Endothelial cell of umbilical vein (primary cell): ENCODE measurements at regions not wholly inside any gene's neighbourhood (a gene's known extent, or its start where the extent isn't known, plus 50 kb on each side); places are given as distances from the start of the nearest gene placed in this dataset.

Experiments
- BruUV-seq: library from RNA; stranded (reverse); fragments of 400-500 nt; replicated peaks from 2 replicates; lab custom pipeline; 2021; lab: Mats Ljungman, UMichigan
- CTCF ChIA-PET: fragments of 300-600, 350-600 bp; sonication (Branson Sonifier 250); formaldehyde crosslinking; loops from one replicate; lab custom pipeline; 2021; ENCODE audit warnings: antibody characterized with exemption, inconsistent platforms; lab: Charles Lee
- POLR2A ChIA-PET: fragments of 300-600, 350-600 bp; sonication (Branson Sonifier 250); formaldehyde crosslinking; loops from one replicate; lab custom pipeline; 2021; ENCODE audit warnings: antibody characterized with exemption, inconsistent platforms; lab: Charles Lee
- DNase-seq: peaks from one replicate; pipeline ENCODE4 v3.0.0-alpha.2; 2011; ENCODE audit warnings: low read depth, low spot score
- FAIRE-seq: peaks from 2 replicates; lab custom pipeline; 2011; peaks lifted over from hg19 to GRCh38; lab: Jason Lieb, UNC
- H2AFZ ChIP-seq: 2 replicates; pipeline ENCODE4 v1.6.0; 2012; ENCODE audit warnings: low read depth, low read length, control low read depth, inconsistent platforms
- H3K27ac ChIP-seq: 2 replicates; pipeline ENCODE4 v1.5.1; 2011; ENCODE audit warnings: low read depth, mild to moderate bottlenecking, control low read depth, low read length, moderate library complexity; ENCODE audit not compliant: insufficient read depth
- H3K27me3 ChIP-seq, 2 experiments: 2 replicates each; pipeline versions ENCODE4 v1.6.0 to v1.6.1; 2011; ENCODE audit warnings: low read length in 2 of 2, mixed read lengths in 1 of 2; ENCODE audit not compliant: control insufficient read depth in 2 of 2, insufficient read depth in 2 of 2
- H3K36me3 ChIP-seq, 2 experiments: 2 replicates in 1 of 2; 3 replicates in 1 of 2; pipeline ENCODE4 v1.5.1; 2011; ENCODE audit warnings: low read length in 2 of 2, mild to moderate bottlenecking in 1 of 2, moderate library complexity in 1 of 2; ENCODE audit not compliant: control insufficient read depth in 2 of 2, insufficient read depth in 2 of 2; ENCODE audit errors: extremely low read depth in 1 of 2
- H3K4me1 ChIP-seq: 3 replicates; pipeline ENCODE4 v1.5.1; 2011; ENCODE audit warnings: mild to moderate bottlenecking, low read length; ENCODE audit not compliant: control insufficient read depth, insufficient read depth; ENCODE audit errors: extremely low read depth
- H3K4me2 ChIP-seq: 2 replicates; pipeline ENCODE4 v1.6.1; 2011; ENCODE audit warnings: low read length, control low read depth, mixed read lengths; ENCODE audit not compliant: insufficient read depth
- H3K4me3 ChIP-seq, 3 experiments: fragments of 200-600 bp in 1 of 3; sonication (generic), shearing (Covaris generic) in 1 of 3; replicated peaks in 1 of 3; 2 replicates each; pipeline ENCODE4 v1.5.1; 2011 to 2016; ENCODE audit warnings: control low read depth in 3 of 3, low read length in 3 of 3, mild to moderate bottlenecking in 2 of 3, inconsistent platforms in 1 of 3, low read depth in 1 of 3, moderate library complexity in 1 of 3; ENCODE audit not compliant: insufficient read depth in 1 of 3
- H3K79me2 ChIP-seq: 2 replicates; pipeline ENCODE4 v1.6.0; 2012; ENCODE audit warnings: low read length, inconsistent platforms; ENCODE audit not compliant: control insufficient read depth, insufficient read depth
- H3K9ac ChIP-seq: replicated peaks from 2 replicates; pipeline ENCODE3; 2011; ENCODE audit warnings: low read length, control low read depth; ENCODE audit not compliant: insufficient read depth; ENCODE audit errors: extremely low read depth
- H3K9me1 ChIP-seq: replicated peaks from 3 replicates; pipeline ENCODE4 v1.6.0; 2011; ENCODE audit warnings: mild to moderate bottlenecking, low read length; ENCODE audit not compliant: control insufficient read depth, insufficient read depth; ENCODE audit errors: extremely low read depth
- H3K9me3 ChIP-seq: replicated peaks from 2 replicates; pipeline ENCODE4 v1.5.1; 2012; ENCODE audit warnings: low read length, inconsistent platforms; ENCODE audit not compliant: control insufficient read depth, insufficient read depth
- H4K20me1 ChIP-seq: replicated peaks from 2 replicates; pipeline ENCODE3; 2011; ENCODE audit warnings: mild to moderate bottlenecking, low read length; ENCODE audit not compliant: control insufficient read depth, insufficient read depth; ENCODE audit errors: extremely low read depth
- CTCF ChIP-seq, 2 donors: IDR thresholded peaks; 1 replicate in 1 of 2; 2 replicates in 1 of 2; pipeline ENCODE4 v1.5.1; 2011; ENCODE audit warnings: low read length in 2 of 2, mild to moderate bottlenecking in 2 of 2, moderate library complexity in 2 of 2, control low read depth in 1 of 2, inconsistent platforms in 1 of 2, low read depth in 1 of 2; ENCODE audit not compliant: insufficient read depth in 1 of 2; ENCODE audit errors: extremely low read depth in 1 of 2
- EZH2 ChIP-seq: IDR thresholded peaks from 2 replicates; pipeline ENCODE4 v1.6.1; 2012; ENCODE audit warnings: borderline replicate concordance, low read depth, mild to moderate bottlenecking, moderate library complexity, low read length, inconsistent platforms; ENCODE audit not compliant: severe bottlenecking
- FOS ChIP-seq: IDR thresholded peaks from 2 replicates; pipeline ENCODE4 v1.6.1; 2011; ENCODE audit warnings: mild to moderate bottlenecking, low read length, moderate library complexity, borderline replicate concordance; ENCODE audit not compliant: insufficient read depth
- GATA2 ChIP-seq: IDR thresholded peaks from 2 replicates; pipeline ENCODE4 v1.7.0; 2011; ENCODE audit warnings: low read depth, mild to moderate bottlenecking, moderate library complexity, mixed read lengths, low read length; ENCODE audit not compliant: insufficient read length, insufficient read depth
- JUN ChIP-seq: IDR thresholded peaks from 2 replicates; pipeline ENCODE4 v1.6.1; 2011; ENCODE audit warnings: borderline replicate concordance, low read depth; ENCODE audit not compliant: insufficient read length, insufficient read depth
- MAX ChIP-seq: IDR thresholded peaks from 2 replicates; pipeline ENCODE4 v1.6.1; 2011; ENCODE audit not compliant: insufficient read depth, insufficient read length
- MYC ChIP-seq: IDR thresholded peaks from one replicate; pipeline ENCODE4 v1.6.1; 2011; ENCODE audit warnings: mild to moderate bottlenecking, low read depth, low read length
- POLR2A ChIP-seq: IDR thresholded peaks from 2 replicates; pipeline ENCODE4 v1.6.1; 2012; ENCODE audit warnings: low read depth, mild to moderate bottlenecking, control low read depth, low read length
- POLR2AphosphoS5 ChIP-seq: IDR thresholded peaks from 2 replicates; pipeline ENCODE4 v1.6.1; 2012; ENCODE audit warnings: low read depth, mild to moderate bottlenecking, control low read depth, low read length, moderate library complexity; ENCODE audit not compliant: insufficient read depth
- dilution Hi-C: fragments of 300-500 bp; cut with MboI; formaldehyde crosslinking; loops from one replicate; pipeline ENCODE4 v1.15.0; 2019; ENCODE audit warnings: low sequenced_read_pairs; ENCODE audit not compliant: extremely low pct_ligation_motif_present
- intact Hi-C: fragments of 100-400 bp; cut with micrococcal nuclease; formaldehyde crosslinking; loops from one replicate; pipeline ENCODE4 v1.10.0; 2022

- no peak for TF ChIP-seq MYC
- H3K79me2 ChIP-seq: no peaks in the 10 kb centered on the region
- dilution Hi-C loops (no loop called here), intact Hi-C loops (no loop called here)
- no peak overlapping the region for H2AFZ ChIP-seq
- H3K9me1 ChIP-seq: no peaks in the 10 kb centered on the region
- no peaks in the 10 kb centered on the region for H3K36me3 ChIP-seq
- H3K4me2 ChIP-seq: no peak overlapping the region
- DNase-seq (no peak), FAIRE-seq (no peak)
- no peak overlapping the region for H3K27ac ChIP-seq
- CTCF ChIA-PET: no interaction called here
- H3K4me1 ChIP-seq: no peaks in the 10 kb centered on the region
- H3K27me3 ChIP-seq: no peaks in the 10 kb centered on the region
- POLR2A ChIA-PET: no interaction called here
- no peaks in the 10 kb centered on the region for H4K20me1 ChIP-seq
- H3K4me3 ChIP-seq: no peak overlapping the region
- H3K9me3 ChIP-seq: no peaks in the 10 kb centered on the region
- H3K9ac ChIP-seq: no peak overlapping the region
- no TSS peak for BruUV-seq
These were observed 84.4 kb downstream of the PTGR3 start for GRCh38 chr18:75124551-75124950.

GRCh38 chr18:75123113-75123512 lies 85.8 kb downstream of the PTGR3 start:
- Histone ChIP-seq H3K4me1 (no peaks in the 10 kb centered on the region), H4K20me1 (no peaks in the 10 kb centered on the region), H2AFZ (no peak overlapping the region), H3K9me1 (no peaks in the 10 kb centered on the region), H3K36me3 (no peaks in the 10 kb centered on the region), H3K9me3 (no peaks in the 10 kb centered on the region), H3K27me3 (peaks cover 0 to 4% of the 10 kb centered on the region in 2 experiments), H3K27ac (no peak overlapping the region), H3K4me3 (no peak overlapping the region), H3K79me2 (no peaks in the 10 kb centered on the region), H3K9ac (no peak overlapping the region), H3K4me2 (no peak overlapping the region)
- no peak for TF ChIP-seq MYC
- TF ChIP-seq CTCF (IDR thresholded peaks at IDR 0.05; ENCODE audit: extremely low read depth in 1 of 2, insufficient read depth in 1 of 2, low read depth in 1 of 2, low read length in 2 of 2): no peak
- no peak for TF ChIP-seq FOS
- no peak for TF ChIP-seq MAX
- TF ChIP-seq JUN: no peak
- TF ChIP-seq POLR2A: no peak
- no peak for TF ChIP-seq GATA2
- no peak for TF ChIP-seq POLR2AphosphoS5
- no peak for TF ChIP-seq EZH2
- FAIRE-seq (no peak), DNase-seq (no peak)
- dilution Hi-C loops (no loop called here), intact Hi-C loops (no loop called here)
- POLR2A ChIA-PET: no interaction called here
- BruUV-seq: no TSS peak
- CTCF ChIA-PET: interaction anchor here (1.0 kb wide), 1 partner anchor 82 kb away, joined by 4 read pairs; no protein-coding TSS in a partner anchor
